ENCODE measurements at regions not wholly inside any gene's neighbourhood (a gene's known extent, or its start where the extent isn't known, plus 50 kb on each side); places are given as distances from the start of the nearest gene placed in this dataset.

GRCh38 chr9:580652-581342, 260.7 kb upstream of the DMRT1 start:
- no TSS peak for BruUV-seq (replicated peaks)
- Histone ChIP-seq H3K9me1 (ENCODE audit: insufficient read depth, low read length) (no peaks in the 10 kb centered on the region), H4K8ac (ENCODE audit: low read depth in 2 of 2, low read length in 2 of 2) (no peak overlapping the region), H3K4me2 (ENCODE audit: low read depth, low read length) (no peak overlapping the region), H3K9me3 (ENCODE audit: control insufficient read depth, insufficient read depth, low read length) (no peaks in the 10 kb centered on the region), H3K9ac (ENCODE audit: low read depth, low read length) (no peak overlapping the region), H4K91ac (ENCODE audit: insufficient read depth, low read depth, low read length) (no peak overlapping the region), H3K4me1 (ENCODE audit: control insufficient read depth, insufficient read depth, low read length) (no peaks in the 10 kb centered on the region), H3K23ac (ENCODE audit: low read depth, low read length) (no peak overlapping the region), H2BK5ac (ENCODE audit: low read depth, low read length, poor library complexity, severe bottlenecking) (no peak overlapping the region), H3K4me3 (ENCODE audit: insufficient read depth, low read depth, low read length) (no peak overlapping the region), H3K27me3 (ENCODE audit: control insufficient read depth, insufficient read depth, low read length) (no peaks in the 10 kb centered on the region; the same call in 1 of the 2 replicates), H3K18ac (ENCODE audit: low read depth, low read length) (no peak overlapping the region), H3K79me1 (ENCODE audit: low read depth in 1 of 2, low read length in 2 of 2) (no peaks in the 10 kb centered on the region), H2AK5ac (ENCODE audit: low read depth, low read length) (no peak overlapping the region), H3K27ac (ENCODE audit: insufficient read depth, low read length) (no peak overlapping the region), H3K56ac (ENCODE audit: extremely low read depth, insufficient read depth, low read length) (no peak overlapping the region), H2BK15ac (ENCODE audit: low read depth, low read length) (no peak overlapping the region), H2BK120ac (ENCODE audit: low read depth, low read length) (no peak overlapping the region), H2AFZ (replicated peaks; ENCODE audit: low read length, poor library complexity) (no peak overlapping the region), H2BK20ac (ENCODE audit: low read depth, low read length) (no peak overlapping the region), H3K4ac (ENCODE audit: low read depth, low read length) (no peak overlapping the region), H2AK9ac (replicated peaks; ENCODE audit: low read depth, low read length, poor library complexity) (no peak overlapping the region), H3K14ac (replicated peaks; ENCODE audit: low read depth, low read length) (no peak overlapping the region), H4K5ac (ENCODE audit: low read depth, low read length) (no peak overlapping the region), H4K20me1 (ENCODE audit: insufficient read depth, low read length) (no peaks in the 10 kb centered on the region), H3K36me3 (ENCODE audit: control insufficient read depth, insufficient read depth, low read length) (no peaks in the 10 kb centered on the region)
- 88% methylated on average over 9 of the region's 39 CpGs; no CpG with 5 or more reads in 1 of the 2 experiments for WGBS, 2 experiments (ENCODE audit: extremely low coverage in 2 of 2, insufficient read length in 1 of 2)
- ChIA-PET CTCF (no interaction called here), POLR2A (ENCODE audit: unreplicated experiment) (no interaction called here)
- intact Hi-C loops (cut with micrococcal nuclease), result no loop called here
- DNase-seq, result no peak
- ATAC-seq (ENCODE audit: low read depth), result no peak
- dilution Hi-C loops (cut with HindIII; ENCODE audit: low sequenced_read_pairs, unreplicated experiment), result no loop called here
- in situ Hi-C loops (cut with MboI; ENCODE audit: low sequenced_read_pairs), result loop anchor here (10.0 kb wide), 1 partner anchor 424 kb away; no protein-coding TSS in a partner anchor
- TF ChIP-seq USF2 (IDR thresholded peaks at IDR 0.05; ENCODE audit: low read depth, low read length) (no peak), BHLHE40 (IDR thresholded peaks at IDR 0.05; ENCODE audit: low read depth, low read length) (no peak), MAZ (IDR thresholded peaks at IDR 0.05; ENCODE audit: borderline replicate concordance, low read depth, low read length) (no peak), RAD21 (IDR thresholded peaks at IDR 0.05; ENCODE audit: low read length) (no peak), ELK1 (IDR thresholded peaks at IDR 0.05; ENCODE audit: borderline replicate concordance, low read depth, low read length) (no peak), NFE2L2 (IDR thresholded peaks at IDR 0.05; ENCODE audit: low read depth, low read length) (no peak), CEBPB (IDR thresholded peaks at IDR 0.05; ENCODE audit: low read depth, low read length) (no peak), FOS (IDR thresholded peaks at IDR 0.05; ENCODE audit: low read depth, low read length) (no peak), SMC3 (IDR thresholded peaks at IDR 0.05; ENCODE audit: low read depth, low read length) (no peak), CHD1 (IDR thresholded peaks at IDR 0.05; ENCODE audit: low read depth, low read length) (no peak), RCOR1 (IDR thresholded peaks at IDR 0.05; ENCODE audit: insufficient replicate concordance, low read length) (no peak)

Measured in IMR-90 (cell line).